ENCODE measurements at regions not wholly inside any gene's neighbourhood (a gene's known extent, or its start where the extent isn't known, plus 50 kb on each side); places are given as distances from the start of the nearest gene placed in this dataset.
A peak's percentile ranks its signal among the peaks of the same experiment; 100 is the strongest.

DNA sequence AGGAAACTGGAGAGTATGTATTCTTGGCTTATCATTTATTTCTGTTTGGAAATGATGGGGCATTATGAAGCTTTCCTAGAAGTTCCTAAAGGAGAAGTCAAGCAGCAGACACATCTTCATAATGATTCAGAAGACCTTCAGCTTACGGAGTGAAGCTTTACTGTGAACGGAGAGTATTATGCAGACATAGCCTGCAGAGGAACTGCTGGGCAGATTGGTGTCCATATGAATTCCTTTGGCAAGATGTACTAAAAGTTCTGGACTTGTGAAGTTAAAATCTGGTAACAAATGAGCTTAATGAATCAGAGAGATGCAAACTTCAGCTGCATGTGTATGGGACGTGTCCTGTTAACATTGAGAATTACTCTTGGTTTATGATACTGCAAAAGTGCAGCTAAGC is 60.1 kb downstream of the NABP1 start:
- no peak for DNase-seq

DNA sequence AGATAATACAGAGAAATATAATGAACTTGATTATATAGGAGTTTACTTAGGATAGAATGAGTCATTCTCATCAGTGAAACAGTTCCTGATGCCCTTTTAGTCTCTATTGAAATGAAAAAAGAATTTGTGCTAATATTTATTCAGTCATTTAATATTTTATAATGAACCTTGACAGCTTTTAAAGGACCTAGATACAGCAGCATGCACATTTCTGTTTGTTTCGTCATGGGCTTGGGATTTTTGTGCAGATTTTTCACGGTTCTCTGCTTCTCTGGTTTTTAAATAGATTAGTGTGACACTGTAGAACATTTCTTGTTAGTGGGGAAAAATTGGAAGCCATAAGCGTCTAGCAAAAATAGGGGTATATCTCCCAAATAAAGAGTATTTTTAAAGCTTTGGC is 60.7 kb downstream of the NABP1 start:
- DNase-seq = peak; percentile 11

DNA sequence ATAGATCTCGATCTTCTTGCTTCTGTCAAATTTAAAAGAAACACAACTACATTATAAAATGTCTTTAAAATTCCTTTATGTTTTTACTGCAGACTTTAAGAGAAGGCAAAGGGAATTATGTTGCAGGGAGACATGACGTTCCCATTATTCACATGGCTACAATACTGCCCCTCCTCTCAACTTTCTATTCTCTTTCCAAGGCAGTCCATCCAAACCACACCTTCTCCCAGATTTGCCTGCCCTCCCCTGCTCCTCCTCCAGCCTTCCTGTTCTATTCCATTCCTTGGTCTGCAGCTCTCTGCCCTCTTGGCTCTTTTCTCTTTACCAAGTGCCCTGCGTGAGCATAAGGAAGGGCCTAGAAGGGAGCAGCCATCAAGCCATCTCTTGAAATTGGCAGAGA is 61.3 kb downstream of the NABP1 start:
- DNase-seq = no peak

DNA sequence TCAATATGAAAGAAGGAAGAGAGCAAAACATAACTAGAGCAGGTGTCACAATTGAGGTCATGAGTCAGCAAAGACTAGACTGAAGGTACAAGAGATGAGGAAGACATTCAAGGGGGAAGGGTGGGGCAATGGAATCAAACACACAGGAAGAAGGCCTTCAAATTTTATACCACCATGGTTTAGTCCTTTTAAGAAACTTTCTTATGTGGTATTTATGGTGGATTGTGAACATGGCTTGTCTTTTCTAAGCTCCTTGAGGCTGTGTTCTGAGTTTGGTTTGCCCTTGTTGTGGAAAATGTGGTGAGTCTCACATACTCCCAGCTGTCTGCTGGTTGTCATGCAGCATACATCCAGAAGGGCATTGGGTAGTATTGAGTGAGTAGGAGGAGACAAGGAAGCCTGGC is 62.1 kb downstream of the NABP1 start:
- DNase-seq = no peak

DNA sequence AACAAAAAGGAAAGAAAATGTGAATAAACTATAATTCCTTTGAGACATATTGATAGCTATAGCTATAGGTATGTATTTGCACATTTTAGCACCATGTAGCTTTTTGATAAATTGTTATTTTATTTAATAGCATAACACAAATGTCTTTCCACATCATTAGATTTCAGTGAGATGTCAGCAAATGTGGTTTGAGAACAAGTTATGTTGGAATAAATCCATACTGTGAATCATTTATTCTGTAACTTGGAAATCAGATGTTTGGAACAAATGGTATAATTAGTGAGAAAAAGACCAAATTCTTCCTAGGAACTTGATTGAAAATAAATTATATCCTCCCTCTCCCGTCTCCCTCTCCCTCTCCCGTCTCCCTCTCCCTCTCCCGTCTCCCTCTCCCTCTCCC is 62.8 kb downstream of the NABP1 start:
- DNase-seq = no peak

DNA sequence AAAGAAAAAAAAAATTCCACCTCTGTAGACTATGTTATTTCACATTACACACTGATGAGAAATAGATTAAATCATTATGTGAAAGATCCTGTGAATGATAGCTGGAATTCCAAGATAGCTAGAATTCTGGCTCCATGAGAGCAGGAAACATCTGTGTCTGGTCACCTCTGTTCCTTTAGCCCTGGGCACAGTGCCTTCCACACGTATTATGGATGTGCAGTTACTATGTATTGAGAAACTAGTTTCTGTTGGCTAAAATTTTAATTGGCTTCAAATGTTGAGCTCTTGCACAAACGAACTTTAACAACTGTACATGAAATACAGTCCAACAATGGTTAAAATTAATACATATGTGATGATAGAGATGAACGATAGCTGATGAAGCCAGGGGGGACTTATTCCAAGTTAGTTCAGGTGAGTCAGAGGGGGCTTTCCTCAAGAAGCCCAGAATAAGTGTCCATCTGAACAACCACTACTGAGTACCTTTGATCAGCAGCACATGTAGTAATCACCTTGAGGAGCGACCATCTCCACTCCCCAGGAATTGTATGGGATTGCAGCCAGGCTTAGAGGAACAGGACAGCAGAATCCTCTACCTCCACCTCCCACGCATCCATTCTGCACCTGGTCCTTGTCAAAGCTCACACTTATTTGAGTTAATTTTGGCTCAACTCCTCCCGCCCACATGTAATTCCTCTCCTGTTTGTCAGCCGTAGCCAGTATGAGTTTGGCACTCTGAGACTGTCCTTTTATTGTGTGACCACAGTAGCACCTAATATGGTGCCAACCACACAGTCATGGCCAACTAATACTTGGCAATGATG is 68.6 kb downstream of the NABP1 start:
- DNase-seq = no peak

DNA sequence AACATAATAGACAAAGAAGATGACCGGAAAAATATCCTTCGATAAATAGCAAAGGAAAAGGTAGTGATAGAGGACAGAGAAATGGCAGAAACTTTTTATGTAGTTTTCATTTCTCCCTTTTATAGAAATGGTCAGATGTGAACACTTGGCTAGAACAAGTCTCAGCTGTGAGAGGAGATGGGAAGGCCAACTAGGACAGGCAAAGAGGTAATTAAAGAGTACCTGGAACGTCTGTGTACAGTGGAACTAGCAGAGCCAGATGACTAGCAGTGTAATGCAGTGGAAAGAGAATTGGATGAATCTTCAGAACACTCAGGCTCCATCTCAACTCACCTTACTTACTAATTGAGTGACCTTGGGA is 69.2 kb downstream of the NABP1 start:
- DNase-seq = no peak

- no peak for DNase-seq
Measured at GRCh38 chr2:191748059-191748461, 70.1 kb downstream of the NABP1 start.

DNA sequence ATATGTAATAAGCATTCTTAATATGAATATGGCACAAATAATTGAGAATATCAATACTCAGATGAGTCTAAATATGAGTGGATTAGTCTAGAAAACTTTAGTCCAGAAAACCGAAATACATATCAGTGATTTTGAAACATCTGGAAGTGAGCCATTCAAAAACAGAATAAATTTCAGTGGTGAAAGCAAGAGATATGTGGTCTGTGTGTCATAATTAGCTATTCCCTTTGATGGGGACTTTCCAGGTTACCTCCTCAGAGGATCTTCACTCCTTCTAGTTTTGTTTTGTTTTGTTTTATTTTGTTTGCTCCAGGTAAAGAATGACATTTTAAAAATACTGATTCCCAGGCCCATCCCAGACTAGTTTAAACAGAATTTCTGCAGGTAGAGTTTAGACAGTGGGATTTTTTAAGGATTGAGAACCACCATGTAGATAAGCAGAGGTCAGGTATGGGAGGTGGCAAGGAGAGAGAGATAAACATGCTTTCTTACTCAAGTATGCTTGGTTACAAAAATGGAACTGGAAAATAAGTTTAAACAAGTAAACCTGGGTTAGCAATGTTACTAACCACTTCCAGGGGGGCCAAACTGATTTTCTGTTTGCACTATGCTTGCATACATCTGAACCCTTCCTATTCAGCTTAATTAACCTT is 70.7 kb downstream of the NABP1 start:
- DNase-seq = no peak

DNA sequence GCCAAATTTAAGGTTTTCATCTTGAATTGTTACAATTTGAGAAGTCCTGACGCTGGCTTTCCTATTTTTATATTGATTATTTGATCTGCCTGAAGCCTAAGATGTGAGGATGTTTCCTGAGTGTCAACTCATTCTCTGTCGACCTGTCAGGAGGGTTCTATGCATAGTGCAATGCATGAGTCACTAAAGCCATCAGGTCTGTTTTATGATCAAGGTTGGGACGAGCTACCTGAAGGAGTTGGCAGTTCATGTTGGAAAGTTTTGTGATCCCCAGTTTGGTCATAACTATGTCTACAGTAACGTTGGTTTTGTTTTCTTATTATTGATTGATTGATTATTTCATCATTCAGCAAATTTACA is 71.2 kb downstream of the NABP1 start:
- no peak for DNase-seq

- no peak for DNase-seq
Measured at GRCh38 chr2:191754103-191754502, 76.2 kb downstream of the NABP1 start.

GRCh38 chr2:191756761-191757160 is 78.8 kb downstream of the NABP1 start:
- no peak for DNase-seq

DNA sequence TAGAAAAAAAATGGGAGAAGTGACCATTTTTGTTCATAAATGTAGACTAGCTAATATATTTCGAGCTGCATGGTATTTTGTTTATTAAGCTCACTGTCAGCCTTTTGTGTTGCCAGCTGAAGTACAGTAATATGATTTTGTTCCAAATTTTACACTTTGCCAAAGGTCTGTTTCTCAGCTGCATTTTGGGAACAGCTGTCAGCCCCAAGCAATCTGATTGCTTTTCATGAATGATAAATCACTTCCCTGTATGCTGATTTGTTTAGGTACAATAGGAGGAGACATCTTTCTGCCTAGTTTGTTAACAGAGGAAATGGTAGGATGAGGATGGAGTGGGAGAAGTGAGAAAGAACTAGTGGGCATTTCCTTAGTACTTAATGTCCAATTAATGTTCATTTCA is 79.3 kb downstream of the NABP1 start:
- no peak for DNase-seq

DNA sequence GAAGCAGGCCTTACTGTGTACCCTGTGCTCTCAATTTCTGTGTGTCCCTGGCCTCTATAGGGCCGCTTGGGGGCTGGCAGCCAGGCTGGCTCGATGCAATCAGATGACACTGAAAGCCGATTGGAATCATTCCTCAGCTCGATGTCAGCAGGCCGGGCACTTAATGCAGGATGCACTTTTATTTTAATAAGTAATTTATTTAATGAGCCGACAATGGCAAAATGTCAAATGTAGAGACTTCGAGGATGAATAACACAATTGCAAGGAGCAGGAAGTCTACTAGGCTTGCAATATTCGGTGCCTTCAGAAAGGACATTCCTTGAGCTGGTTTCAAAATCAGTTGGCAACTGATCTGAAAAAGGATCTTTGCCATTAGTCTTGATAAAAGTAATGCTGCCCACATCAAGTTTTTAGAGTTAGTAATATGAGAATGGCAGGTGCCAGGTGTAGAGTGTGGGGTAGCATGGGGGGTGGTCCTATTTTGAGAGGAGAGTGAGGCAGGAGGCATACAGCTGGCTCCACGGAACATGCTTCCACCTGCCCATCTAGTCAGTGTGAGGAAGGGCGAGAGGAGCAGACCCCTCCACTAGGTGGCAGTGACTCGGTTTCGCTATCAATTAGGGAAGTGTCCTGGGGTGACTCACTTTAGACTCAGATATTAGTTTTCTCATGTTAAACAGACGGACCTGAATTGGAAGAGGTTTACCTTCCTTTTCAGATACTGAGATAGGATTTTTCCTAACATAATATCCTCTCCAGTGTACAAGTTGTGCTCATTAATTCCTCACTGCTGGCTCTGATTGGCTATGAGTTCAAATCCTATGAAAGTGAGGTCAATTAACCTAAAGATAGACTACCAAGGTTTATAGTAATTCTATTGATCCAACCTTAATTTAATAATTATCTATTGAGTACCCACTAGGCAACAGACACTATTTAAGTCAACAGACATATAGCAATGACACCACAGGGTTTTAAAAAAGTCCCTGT is 80.9 kb downstream of the NABP1 start:
- no peak for DNase-seq

DNA sequence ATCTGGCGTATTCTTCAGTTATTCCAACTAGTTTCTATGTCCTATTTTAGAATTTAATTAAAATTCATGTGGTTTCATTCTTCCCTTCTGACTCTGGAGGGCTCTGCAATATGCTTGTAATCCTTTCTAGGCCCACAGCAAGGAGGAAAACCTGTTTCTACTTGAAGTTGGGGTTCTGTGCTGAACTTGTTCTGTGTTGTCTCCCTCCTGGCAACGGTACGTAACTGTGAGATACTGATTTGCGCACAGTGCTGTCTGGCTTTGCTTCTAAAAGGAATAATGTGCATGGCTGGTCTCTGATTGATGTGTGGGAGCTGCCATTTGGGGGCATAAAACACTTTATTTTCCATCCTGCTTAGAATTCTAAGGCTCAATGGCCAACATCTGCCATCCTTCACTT is 81.7 kb downstream of the NABP1 start:
- no peak for DNase-seq

DNA sequence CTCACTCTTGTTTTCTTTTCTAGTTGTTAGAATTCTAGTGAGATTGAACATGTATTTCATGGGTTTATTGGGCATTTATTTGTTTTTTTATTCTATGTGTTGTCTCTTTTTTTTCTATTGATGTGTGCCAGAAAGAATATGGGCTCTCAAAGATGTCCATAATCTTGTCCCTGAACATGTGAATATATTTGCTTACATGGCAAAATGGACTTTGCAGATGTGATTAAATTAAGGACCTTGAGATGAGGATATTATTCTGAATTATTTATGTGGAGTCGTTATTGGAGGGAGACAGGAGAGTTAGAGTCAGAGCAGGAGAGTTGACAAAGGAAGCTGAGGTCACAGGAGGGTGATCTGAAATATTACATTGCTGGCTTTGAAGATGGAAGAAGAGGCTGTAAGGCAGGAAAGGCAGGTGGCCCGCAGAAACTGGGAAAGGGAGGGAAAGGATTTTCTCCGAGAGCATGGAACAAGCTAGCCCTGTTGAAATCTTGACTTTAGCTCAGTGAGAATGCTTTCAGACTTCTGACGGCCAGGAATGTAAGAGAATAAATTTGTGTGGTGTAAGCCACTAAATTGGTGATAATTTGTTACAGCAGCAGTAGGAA is 82.8 kb downstream of the NABP1 start:
- DNase-seq = no peak

DNA sequence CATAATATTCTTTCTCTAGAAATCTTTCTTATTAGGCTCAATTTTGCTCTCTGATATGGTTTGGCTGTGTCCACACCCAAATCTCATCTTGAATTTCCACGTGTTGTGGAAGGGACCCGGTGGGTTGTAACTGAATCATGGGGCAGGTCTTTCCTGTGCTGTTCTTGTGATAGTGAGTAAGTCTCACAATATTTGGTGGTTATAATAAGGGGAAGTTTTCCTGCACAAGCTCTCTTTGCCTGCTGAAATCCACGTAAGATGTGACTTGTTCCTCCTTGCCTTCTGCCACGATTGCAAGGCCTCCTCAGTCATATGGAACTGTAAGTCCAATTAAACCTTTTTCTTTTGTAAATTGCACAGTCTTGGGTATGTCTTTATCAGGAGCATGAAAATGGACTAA is 73.8 kb downstream of the CAVIN2 start:
- DNase-seq = no peak

DNA sequence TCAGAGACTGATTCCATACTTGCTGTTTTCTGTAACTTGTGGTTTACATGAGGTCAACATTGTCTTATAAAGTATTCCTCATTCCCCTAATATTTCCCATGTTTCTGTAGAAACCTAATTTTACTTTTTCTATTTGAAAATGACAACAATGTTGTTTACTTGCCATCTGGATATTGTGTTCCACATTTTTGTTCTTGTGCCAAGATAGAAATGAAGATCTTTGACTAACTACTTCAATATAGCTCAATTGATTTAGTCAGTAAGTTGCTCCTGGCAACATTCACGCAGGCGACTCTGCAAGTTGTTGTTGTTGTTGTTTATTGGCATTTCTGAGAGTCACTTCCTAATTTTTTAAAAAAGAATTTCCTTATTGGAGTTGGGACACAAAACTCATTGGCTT is 69.5 kb downstream of the CAVIN2 start:
- DNase-seq = no peak

DNA sequence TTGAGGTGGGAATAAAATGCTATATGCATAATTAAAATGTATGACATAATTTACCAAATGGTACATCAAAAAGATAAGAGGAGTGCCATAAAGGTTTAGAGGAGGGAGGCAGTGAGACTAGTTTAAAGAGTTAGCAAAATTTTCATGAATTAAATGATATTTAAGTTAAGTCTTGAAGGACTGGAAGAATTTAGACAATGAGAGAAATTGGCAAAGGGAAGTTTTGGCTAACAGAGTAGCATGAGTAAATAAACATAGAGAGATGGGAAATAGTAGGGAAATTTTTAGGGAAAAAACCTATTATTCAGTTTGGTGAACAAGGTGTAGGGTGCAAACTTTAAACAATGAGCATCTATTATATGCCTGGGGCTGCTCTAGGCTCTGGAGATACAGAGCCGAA is 68.8 kb downstream of the CAVIN2 start:
- DNase-seq = no peak

DNA sequence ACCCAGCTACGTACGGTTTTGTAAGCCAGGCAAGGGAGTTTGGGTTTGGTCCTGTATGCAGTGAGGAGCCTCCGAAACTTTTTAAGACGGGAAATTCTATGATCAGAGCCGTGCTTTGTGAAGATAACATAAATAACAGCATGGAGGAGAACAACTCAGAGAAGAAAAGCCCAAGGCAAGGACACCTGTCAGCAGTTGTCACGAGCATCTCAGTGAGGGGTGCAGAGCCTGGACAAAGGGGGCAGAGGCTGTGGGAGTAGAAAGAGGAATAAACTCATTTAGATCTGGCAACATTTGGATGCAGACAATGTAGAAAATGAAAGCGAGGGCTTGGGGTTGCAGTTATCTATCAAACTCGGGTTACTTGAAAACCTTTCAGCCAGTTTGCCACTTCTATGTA is 64.5 kb downstream of the CAVIN2 start:
- DNase-seq = no peak

GRCh38 chr2:191783416-191783815 is 63.5 kb downstream of the CAVIN2 start:
- DNase-seq = no peak

All from DMS79 (cell line).